Natural killer cell (primary cell): ENCODE measurements at regions not wholly inside any gene's neighbourhood (a gene's known extent, or its start where the extent isn't known, plus 50 kb on each side); places are given as distances from the start of the nearest gene placed in this dataset.

Experiments
- ATAC-seq, 3 donors: fragments of 150-1000 bp in 2 of 3; fragments of 200-7000 bp in 1 of 3; cut with Tn5 transposase; 1 replicate in 1 of 3; 2 replicates in 2 of 3; pipeline ENCODE4 v1.10.0; 2021; ENCODE audit warnings: mild to moderate bottlenecking in 2 of 3, moderate library complexity in 2 of 3
- DNase-seq, 2 donors: peaks; one replicate each; pipeline versions ENCODE4 v3.0.0 to v3.0.0-alpha.2; 2013 to 2021; ENCODE audit warnings: mixed read lengths in 1 of 2
- H3K27ac ChIP-seq: one replicate; pipeline ENCODE4 v1.5.1; 2013; ENCODE audit warnings: mild to moderate bottlenecking, low read length
- H3K27me3 ChIP-seq: one replicate; pipeline ENCODE4 v1.6.1; 2013; ENCODE audit warnings: low read length; ENCODE audit not compliant: control insufficient read depth, insufficient read depth
- H3K36me3 ChIP-seq: one replicate; pipeline ENCODE4 v1.6.1; 2013; ENCODE audit warnings: low read length; ENCODE audit not compliant: control insufficient read depth, insufficient read depth
- H3K4me1 ChIP-seq: one replicate; pipeline ENCODE4 v1.6.1; 2013; ENCODE audit warnings: low read length; ENCODE audit not compliant: control insufficient read depth, insufficient read depth
- H3K4me3 ChIP-seq: one replicate; pipeline ENCODE4 v1.5.1; 2013; ENCODE audit warnings: low read length
- H3K9me3 ChIP-seq: one replicate; pipeline ENCODE4 v1.6.1; 2013; ENCODE audit warnings: low read length; ENCODE audit not compliant: control insufficient read depth, insufficient read depth
- H3K27ac Mint-ChIP-seq, 2 donors: one replicate each; pipeline ENCODE4 v1.8.0; 2022; ENCODE audit warnings: mild to moderate bottlenecking in 2 of 2, mixed read lengths in 2 of 2, moderate library complexity in 1 of 2
- H3K27me3 Mint-ChIP-seq, 2 donors: one replicate each; pipeline ENCODE4 v1.8.0; 2022; ENCODE audit warnings: low read depth in 2 of 2, mixed read lengths in 2 of 2
- H3K36me3 Mint-ChIP-seq: one replicate; pipeline ENCODE4 v1.8.0; 2022; ENCODE audit warnings: mixed read lengths
- H3K4me1 Mint-ChIP-seq, 2 donors: one replicate each; pipeline ENCODE4 v1.8.0; 2022; ENCODE audit warnings: mixed read lengths in 2 of 2
- H3K4me3 Mint-ChIP-seq: one replicate; pipeline ENCODE4 v1.8.0; 2022; ENCODE audit warnings: mild to moderate bottlenecking, moderate library complexity, mixed read lengths
- H3K9me3 Mint-ChIP-seq, 2 donors: one replicate each; pipeline ENCODE4 v1.8.0; 2022; ENCODE audit warnings: mixed read lengths in 2 of 2
- CTCF ChIP-seq: fragments of 200-600 bp; IDR thresholded peaks from one replicate; pipeline ENCODE4 v1.8.0; 2022; ENCODE audit warnings: antibody characterized with exemption
- WGBS: methylation state at CpG from one replicate; pipeline ENCODE4 v1.1.7; 2013; ENCODE audit warnings: missing lambda C conversion rate; ENCODE audit not compliant: insufficient coverage; 5-methylcytosine and 5-hydroxymethylcytosine counted together
- intact Hi-C: fragments of 100-400 bp; cut with micrococcal nuclease; formaldehyde crosslinking; loops from one replicate; pipeline ENCODE4 v1.14.2; 2022

GRCh38 chr11:98115873-98116272 is 904.9 kb upstream of the CNTN5 start:
- Histone ChIP-seq H3K27ac (no peak overlapping the region), H3K9me3 (no peaks in the 10 kb centered on the region), H3K4me1 (no peaks in the 10 kb centered on the region), H3K27me3 (no peaks in the 10 kb centered on the region), H3K4me3 (no peak overlapping the region), H3K36me3 (no peaks in the 10 kb centered on the region)
- no peak overlapping the region for H3K4me3 Mint-ChIP-seq
- H3K27me3 Mint-ChIP-seq: no peaks in the 10 kb centered on the region
- H3K27ac Mint-ChIP-seq: no peak overlapping the region
- intact Hi-C loops: no loop called here
- peaks cover 10 to 12% of the 10 kb centered on the region in 2 donors for H3K9me3 Mint-ChIP-seq
- H3K4me1 Mint-ChIP-seq: no peaks in the 10 kb centered on the region
- WGBS: no CpG with 5 or more reads among the region's 1 CpG
- ATAC-seq (no peak), DNase-seq (no peak)
- no peak for TF ChIP-seq CTCF
- peaks cover 9% of the 10 kb centered on the region for H3K36me3 Mint-ChIP-seq

GRCh38 chr11:98130117-98130625 is 890.6 kb upstream of the CNTN5 start:
- Mint-ChIP-seq H3K9me3 (peaks cover 16 to 38% of the 10 kb centered on the region in 2 donors), H3K27me3 (no peaks in the 10 kb centered on the region)
- H3K9me3 ChIP-seq: peaks cover 2% of the 10 kb centered on the region

GRCh38 chr11:98136357-98136756 is 884.4 kb upstream of the CNTN5 start:
- peaks cover 6% of the 10 kb centered on the region for H3K36me3 Mint-ChIP-seq
- H3K4me3 ChIP-seq: no peak overlapping the region
- H3K36me3 ChIP-seq: no peaks in the 10 kb centered on the region
- peaks cover 9 to 21% of the 10 kb centered on the region in 2 donors for H3K9me3 Mint-ChIP-seq
- ATAC-seq (no peak), DNase-seq (no peak)
- no peaks in the 10 kb centered on the region for H3K9me3 ChIP-seq
- WGBS: 61% methylated on average over 1 of the region's 1 CpG
- no peak overlapping the region for H3K27ac ChIP-seq
- no peak overlapping the region for H3K27ac Mint-ChIP-seq
- H3K27me3 ChIP-seq: no peaks in the 10 kb centered on the region
- no peak overlapping the region for H3K4me3 Mint-ChIP-seq
- H3K27me3 Mint-ChIP-seq: no peaks in the 10 kb centered on the region
- no peaks in the 10 kb centered on the region for H3K4me1 Mint-ChIP-seq
- no peaks in the 10 kb centered on the region for H3K4me1 ChIP-seq
- intact Hi-C loops: no loop called here
- no peak for TF ChIP-seq CTCF

More at GRCh38 chr11:98130117-98130625, 890.6 kb upstream of the CNTN5 start:
- H3K27ac ChIP-seq: no peak overlapping the region
- H3K4me3 Mint-ChIP-seq: no peak overlapping the region
- no peak for TF ChIP-seq CTCF
- no peaks in the 10 kb centered on the region for H3K4me1 Mint-ChIP-seq
- H3K4me3 ChIP-seq: no peak overlapping the region
- peaks cover 12% of the 10 kb centered on the region for H3K36me3 Mint-ChIP-seq
- intact Hi-C loops: no loop called here
- H3K27ac Mint-ChIP-seq: no peak overlapping the region
- DNase-seq: no peak
- H3K27me3 ChIP-seq: no peaks in the 10 kb centered on the region
- ATAC-seq: no peak
- H3K36me3 ChIP-seq: no peaks in the 10 kb centered on the region
- no peaks in the 10 kb centered on the region for H3K4me1 ChIP-seq

- Mint-ChIP-seq H3K27ac (no peak overlapping the region), H3K4me3 (no peak overlapping the region), H3K36me3 (peaks cover 6% of the 10 kb centered on the region), H3K27me3 (no peaks in the 10 kb centered on the region), H3K9me3 (peaks cover 9 to 17% of the 10 kb centered on the region in 2 donors), H3K4me1 (no peaks in the 10 kb centered on the region)
- Histone ChIP-seq H3K36me3 (no peaks in the 10 kb centered on the region), H3K27ac (no peak overlapping the region), H3K9me3 (no peaks in the 10 kb centered on the region), H3K27me3 (no peaks in the 10 kb centered on the region), H3K4me1 (no peaks in the 10 kb centered on the region), H3K4me3 (no peak overlapping the region)
- ATAC-seq (no peak), DNase-seq (no peak)
- intact Hi-C loops: no loop called here
- WGBS: 78% methylated on average over 1 of the region's 3 CpGs
- TF ChIP-seq CTCF: no peak
These were observed 883.3 kb upstream of the CNTN5 start for GRCh38 chr11:98137437-98137836.
